CD4-positive, alpha-beta T cell treated with Interleukin-6 at 100 ng/mL for 8 hours (primary cell): ENCODE measurements at regions not wholly inside any gene's neighbourhood (a gene's known extent, or its start where the extent isn't known, plus 50 kb on each side); places are given as distances from the start of the nearest gene placed in this dataset.

Experiments
- DNase-seq: peaks from one replicate; pipeline ENCODE4 v3.0.0-alpha.2; 2020; ENCODE audit warnings: mixed read lengths, low spot score

- no peak for DNase-seq
Measured at GRCh38 chr1:194164755-194165154, 978.3 kb upstream of the B3GALT2 start.

GRCh38 chr1:194161591-194161990, 975.2 kb upstream of the B3GALT2 start:
- no peak for DNase-seq

- no peak for DNase-seq
Measured at GRCh38 chr1:194159941-194160340, 973.5 kb upstream of the B3GALT2 start.

DNA sequence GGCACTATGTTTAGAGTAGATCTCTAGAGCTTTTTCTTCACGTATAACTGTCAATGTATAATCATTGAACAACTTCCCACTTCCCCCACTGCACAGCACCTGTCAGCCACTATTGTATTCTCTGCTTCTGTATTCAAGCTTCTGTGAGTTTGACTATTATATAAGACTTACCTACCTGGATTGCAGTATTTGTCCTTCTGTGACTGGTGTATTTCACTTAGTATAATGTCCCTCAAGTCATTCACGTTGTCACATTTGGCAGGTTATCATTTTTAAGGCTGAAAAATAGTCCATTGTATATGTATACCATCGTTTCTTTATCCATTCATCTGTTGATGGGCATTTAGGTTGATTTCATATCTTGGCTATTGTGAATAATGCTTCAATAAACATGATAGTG, 969.5 kb upstream of the B3GALT2 start:
- DNase-seq = no peak

DNA sequence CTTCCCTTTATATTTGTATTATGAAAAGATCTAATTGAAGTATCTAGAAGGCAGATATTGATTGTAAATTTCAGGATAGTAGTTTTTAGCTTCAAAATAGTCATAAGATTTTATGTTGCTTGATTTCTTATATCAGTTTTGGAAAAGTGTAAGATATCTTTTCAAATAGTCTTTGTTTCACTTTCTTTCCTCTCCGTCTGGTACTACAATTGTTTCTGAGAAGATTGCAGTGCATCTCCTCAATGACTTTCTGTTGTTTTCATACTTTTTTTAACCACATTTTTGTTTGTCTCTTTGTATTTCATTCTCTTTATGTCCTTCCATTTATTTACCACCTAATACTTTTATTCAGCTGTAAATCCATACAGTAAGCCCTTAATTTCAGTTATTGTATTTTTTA, 964.6 kb upstream of the B3GALT2 start:
- no peak for DNase-seq

DNA sequence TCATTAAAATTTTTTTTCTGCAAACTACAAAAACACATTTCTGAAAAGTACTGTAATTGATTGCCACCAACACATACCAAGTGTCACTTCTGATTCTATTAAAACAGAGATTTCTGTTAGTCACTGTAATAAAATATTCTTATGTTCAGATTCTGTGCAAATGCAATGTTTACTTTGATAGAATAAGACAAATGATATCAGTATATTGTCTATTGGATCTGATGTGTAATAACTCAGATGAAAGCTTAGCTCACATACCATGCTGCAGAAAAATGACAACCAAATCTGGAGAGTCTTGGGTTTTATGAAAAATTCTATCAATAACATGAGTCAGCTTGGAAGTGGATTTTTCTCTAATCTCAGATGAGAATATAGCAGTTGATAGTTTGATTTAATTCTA, 963.8 kb upstream of the B3GALT2 start:
- DNase-seq = no peak

GRCh38 chr1:194133152-194133551, 946.7 kb upstream of the B3GALT2 start:
- no peak for DNase-seq

GRCh38 chr1:194118086-194118485, 931.7 kb upstream of the B3GALT2 start:
- no peak for DNase-seq

- DNase-seq = no peak
Measured at GRCh38 chr1:194117582-194117981, 931.2 kb upstream of the B3GALT2 start.

GRCh38 chr1:194114288-194114687, 927.9 kb upstream of the B3GALT2 start:
- DNase-seq = no peak

DNA sequence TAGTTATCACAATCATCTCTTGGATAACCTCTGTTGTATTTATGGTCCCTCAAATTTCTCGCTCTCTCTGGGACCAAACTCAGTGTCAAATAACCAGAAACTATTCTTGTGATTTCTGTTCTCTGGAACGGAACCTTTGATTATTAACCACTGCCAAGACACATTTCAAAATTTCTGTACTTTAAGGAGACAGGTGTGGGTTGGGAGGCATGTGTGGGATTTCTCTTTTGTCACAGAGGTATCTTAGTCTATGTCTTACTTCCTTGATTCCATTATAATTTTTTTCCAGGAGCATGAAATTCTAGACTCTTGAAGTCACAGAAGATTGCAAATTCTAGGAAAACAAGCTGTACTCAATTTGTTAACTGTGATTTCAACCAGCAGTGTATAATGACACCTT, 919.0 kb upstream of the B3GALT2 start:
- no peak for DNase-seq

DNA sequence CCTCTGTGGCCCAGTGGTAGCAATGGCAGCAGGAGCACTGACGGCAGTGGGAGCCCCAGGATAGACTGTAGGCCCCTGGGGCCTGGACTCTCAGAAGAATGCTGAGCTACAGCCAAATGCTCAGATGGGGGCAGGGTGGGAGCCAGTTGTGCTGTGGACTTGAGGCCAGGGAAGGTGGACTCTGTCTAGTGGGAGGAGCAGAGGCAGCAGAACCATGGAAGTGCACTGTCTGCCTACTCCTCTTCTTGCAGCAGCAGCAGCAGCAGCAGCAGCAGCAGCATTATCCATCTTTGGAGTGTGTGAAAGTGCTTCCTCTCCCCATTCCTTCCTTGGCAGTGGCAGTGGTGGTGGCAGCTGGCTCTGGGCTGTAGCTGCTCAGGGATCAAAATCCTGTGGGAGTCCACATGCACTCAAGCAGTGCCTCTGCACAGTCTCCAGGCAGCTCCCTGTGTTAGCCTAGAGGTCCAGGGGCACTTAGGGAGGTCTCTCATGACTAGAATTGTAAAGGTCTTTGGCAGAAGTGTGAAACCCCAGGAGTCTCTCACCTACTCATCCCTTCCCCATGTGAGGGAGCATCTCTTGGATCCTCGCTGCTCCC, 917.9 kb upstream of the B3GALT2 start:
- no peak for DNase-seq

- DNase-seq = no peak
Measured at GRCh38 chr1:194103516-194104246, 917.3 kb upstream of the B3GALT2 start.

GRCh38 chr1:194103101-194103500, 916.7 kb upstream of the B3GALT2 start:
- no peak for DNase-seq

- DNase-seq = no peak
Measured at GRCh38 chr1:194102607-194103006, 916.2 kb upstream of the B3GALT2 start.

- DNase-seq = no peak
Measured at GRCh38 chr1:194084755-194085154, 898.3 kb upstream of the B3GALT2 start.

DNA sequence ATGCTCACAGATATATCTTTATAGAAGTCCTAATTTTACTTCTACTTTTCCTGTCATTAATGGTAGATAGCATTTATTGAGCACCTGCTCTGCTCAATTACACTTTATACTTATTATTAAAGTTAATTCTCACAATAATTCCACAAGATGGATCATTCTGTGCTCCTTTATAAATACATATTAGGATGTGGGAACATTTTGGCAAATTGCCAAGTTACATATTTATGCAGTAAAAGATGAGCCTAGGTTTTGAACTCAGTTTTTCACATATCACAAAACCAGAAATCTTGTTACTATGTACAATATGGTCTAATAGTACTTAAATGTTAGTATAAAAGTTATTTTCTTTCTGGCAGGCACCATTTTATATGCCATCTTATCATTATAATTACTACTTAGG, 895.0 kb upstream of the B3GALT2 start:
- DNase-seq = no peak

DNA sequence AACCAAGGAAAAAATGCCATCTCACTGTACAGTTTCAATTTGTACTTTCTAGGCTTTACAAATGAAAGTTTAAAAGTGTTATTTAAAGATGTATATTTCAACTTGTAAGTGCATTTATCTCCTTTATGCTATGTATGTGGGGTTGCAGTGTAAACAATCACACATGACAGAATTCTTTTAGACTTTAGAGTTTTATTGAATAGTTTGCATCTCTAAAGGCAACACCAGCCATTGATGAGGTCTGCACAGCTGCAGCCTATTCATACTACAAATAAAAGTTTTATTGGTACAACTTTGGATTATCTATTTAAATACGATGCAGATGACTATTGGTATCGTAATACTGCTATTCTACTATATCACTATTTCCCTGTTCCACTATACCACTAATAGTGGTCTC, 894.4 kb upstream of the B3GALT2 start:
- DNase-seq = no peak

DNA sequence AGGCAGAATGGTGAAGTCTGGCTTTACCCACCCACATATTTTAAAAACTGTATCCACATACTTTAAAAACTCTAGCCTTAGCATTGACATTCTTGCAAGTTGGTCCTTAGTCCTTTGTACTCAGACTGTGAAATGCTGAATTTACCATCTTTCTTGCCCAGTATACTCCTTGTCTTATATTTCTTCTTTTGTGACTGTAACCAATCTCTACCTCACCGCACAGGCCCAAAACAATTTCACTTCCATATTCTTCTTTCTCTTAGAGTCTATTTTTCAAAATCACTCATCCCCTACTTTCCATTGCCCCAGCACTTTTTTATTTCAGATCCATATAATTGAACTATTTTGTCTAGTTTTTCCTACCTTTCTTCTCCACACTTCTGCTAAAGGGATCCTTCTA, 892.4 kb upstream of the B3GALT2 start:
- no peak for DNase-seq

GRCh38 chr1:194076646-194077045, 890.2 kb upstream of the B3GALT2 start:
- no peak for DNase-seq

GRCh38 chr1:194073833-194074232, 887.4 kb upstream of the B3GALT2 start:
- DNase-seq = no peak

GRCh38 chr1:194071205-194071604, 884.8 kb upstream of the B3GALT2 start:
- DNase-seq = no peak

DNA sequence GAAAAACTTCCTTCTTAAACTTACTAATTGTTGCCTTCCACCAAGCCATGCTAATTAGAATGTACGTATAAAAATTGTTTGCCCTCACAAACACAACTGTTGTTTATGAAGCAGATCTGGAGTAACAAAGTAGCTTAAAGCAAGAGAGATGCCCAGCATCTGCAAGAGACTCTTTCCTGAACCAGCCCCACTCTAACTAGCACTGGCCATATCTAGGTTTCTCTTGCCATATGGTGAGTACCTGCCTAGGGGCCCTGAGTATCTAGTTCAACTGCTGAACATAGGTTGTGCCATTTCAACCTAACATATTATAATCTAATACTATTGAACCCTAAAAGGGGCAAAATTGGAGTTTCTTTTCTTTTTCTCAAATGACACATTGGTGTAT, 883.4 kb upstream of the B3GALT2 start:
- no peak for DNase-seq

DNA sequence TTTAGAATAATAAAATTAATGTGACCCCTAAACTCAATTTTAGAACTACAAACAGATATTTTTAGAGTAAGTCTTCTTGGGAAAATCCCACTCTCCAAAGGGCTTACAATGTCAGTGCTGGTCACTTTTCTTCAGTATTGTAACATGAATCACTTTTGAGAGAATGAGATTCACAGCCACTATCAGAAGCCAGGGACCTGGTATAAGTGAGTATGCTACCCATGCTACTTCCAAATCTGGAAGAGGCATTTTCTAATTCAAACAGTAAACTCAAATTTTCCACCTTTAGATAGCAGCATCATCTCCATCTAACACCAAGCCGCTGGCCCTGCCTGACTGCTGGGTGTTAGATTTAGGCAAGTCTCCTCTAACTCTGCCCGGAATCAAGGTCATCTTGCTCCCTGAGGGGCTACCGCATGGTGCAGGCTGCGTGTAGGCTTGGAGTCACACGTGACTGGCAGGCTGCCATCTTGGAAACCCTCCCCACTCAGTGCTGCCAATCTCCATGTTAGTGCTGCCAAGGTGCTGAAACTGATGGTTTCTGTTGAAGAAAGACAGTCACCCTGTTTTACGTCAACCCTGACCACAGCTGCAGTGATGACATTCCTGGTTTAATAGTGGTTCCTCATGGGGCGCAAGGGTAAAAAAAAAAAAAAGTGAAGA, 882.9 kb upstream of the B3GALT2 start:
- DNase-seq = no peak
